Muscle of leg (tissue), 3 donors: ENCODE measurements at regions not wholly inside any gene's neighbourhood (a gene's known extent, or its start where the extent isn't known, plus 50 kb on each side); places are given as distances from the start of the nearest gene placed in this dataset.
"Not testable (repeated sequence)": the region's sequence is repeated elsewhere in the genome, so short reads cannot be mapped to it uniquely, and the experiment has no call there.

Experiments used
- DNase-seq: peaks from one replicate; pipeline ENCODE4 v3.0.0; 2013
- H3K27ac ChIP-seq: one replicate; pipeline ENCODE4 v1.5.1; 2013; ENCODE audit warnings: mild to moderate bottlenecking, low read length, control low read depth
- H3K27me3 ChIP-seq: one replicate; pipeline ENCODE4 v1.6.1; 2013; ENCODE audit warnings: low read length; ENCODE audit not compliant: control insufficient read depth, insufficient read depth
- H3K36me3 ChIP-seq: one replicate; pipeline ENCODE4 v1.6.1; 2013; ENCODE audit warnings: low read length; ENCODE audit not compliant: control insufficient read depth, insufficient read depth
- H3K4me1 ChIP-seq: one replicate; pipeline ENCODE4 v1.6.1; 2013; ENCODE audit warnings: low read length; ENCODE audit not compliant: control insufficient read depth, insufficient read depth
- H3K4me3 ChIP-seq: one replicate; pipeline ENCODE4 v1.5.1; 2013; ENCODE audit warnings: low read length, control low read depth
- H3K9me3 ChIP-seq: replicated peaks from 2 replicates; pipeline ENCODE4 v1.6.1; 2013; ENCODE audit warnings: low read depth, low read length; ENCODE audit not compliant: control insufficient read depth
- WGBS: methylation state at CpG from one replicate; pipeline ENCODE4 v1.1.5; 2013; ENCODE audit warnings: missing lambda C conversion rate; ENCODE audit not compliant: insufficient coverage; 5-methylcytosine and 5-hydroxymethylcytosine counted together

DNA sequence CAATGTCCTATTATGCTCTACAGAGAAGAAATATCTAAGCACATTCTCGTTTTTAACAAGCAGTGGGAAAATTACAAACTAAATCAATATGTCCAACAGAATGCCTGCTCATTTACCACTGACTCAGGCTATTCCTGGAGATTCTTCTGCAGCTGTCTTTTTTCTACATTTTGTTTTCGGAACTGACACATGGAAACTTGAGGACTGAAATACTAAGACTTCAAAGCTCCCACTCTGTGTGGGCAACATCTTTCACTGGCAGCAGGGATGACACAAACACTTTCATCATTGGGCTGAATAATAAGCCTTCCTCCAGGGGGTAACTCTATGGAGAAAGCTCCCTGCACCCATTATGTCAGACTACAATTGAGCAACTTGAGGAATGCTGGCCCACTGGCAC is 175.5 kb upstream of the NCAM2 start:
- H3K27me3 ChIP-seq, result no peaks in the 10 kb centered on the region
- WGBS, result 70% methylated on average over 1 of the region's 2 CpGs
- peak; percentile 5 for DNase-seq
- H3K36me3 ChIP-seq, result no peaks in the 10 kb centered on the region
- H3K27ac ChIP-seq, result no peak overlapping the region
- no peak overlapping the region for H3K4me3 ChIP-seq
- no peaks in the 10 kb centered on the region for H3K9me3 ChIP-seq
- no peaks in the 10 kb centered on the region for H3K4me1 ChIP-seq

DNA sequence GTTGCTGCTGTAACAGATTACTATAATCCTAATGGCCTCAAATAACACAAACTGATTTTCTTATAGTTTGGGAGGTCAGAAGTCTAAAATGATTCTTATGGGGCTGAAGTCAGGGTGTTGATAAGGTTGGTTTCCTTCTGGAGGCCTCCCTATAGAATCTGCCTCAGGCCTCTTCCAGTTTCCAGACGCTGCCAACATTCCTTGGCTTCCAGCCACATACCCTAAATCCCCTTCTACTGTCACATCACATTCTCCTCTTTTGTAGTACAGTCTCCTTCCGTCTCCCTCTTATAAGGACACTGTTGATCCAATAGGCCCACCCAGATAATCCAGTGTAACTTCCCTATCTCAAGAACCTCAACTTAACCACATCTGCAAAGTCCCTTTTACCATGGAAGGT is 145.3 kb upstream of the NCAM2 start:
- Histone ChIP-seq H3K4me1 (no peaks in the 10 kb centered on the region), H3K9me3 (no peaks in the 10 kb centered on the region), H3K27me3 (no peaks in the 10 kb centered on the region), H3K27ac (no peak overlapping the region), H3K36me3 (no peaks in the 10 kb centered on the region), H3K4me3 (no peak overlapping the region)
- WGBS, result 18% methylated on average over 2 of the region's 2 CpGs
- DNase-seq, result peak; percentile 9

DNA sequence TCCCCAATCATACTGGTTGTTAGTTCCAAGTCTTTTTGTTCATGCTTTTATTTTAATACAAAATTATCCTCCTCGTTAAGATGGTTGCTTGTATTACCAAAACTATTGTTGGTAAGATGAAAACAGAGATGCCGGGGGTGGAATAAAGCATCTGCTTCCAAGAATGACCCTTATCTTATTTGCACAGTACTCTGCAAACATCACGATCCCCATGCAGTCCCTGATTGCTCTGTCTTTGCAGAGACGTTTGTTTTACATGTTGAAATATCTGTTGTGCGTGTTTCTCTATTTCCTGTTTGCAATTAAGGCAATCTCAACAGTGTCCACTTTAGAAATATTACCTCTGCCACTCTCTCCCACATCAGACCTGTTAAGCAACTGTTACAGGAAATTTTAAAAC is 141.3 kb upstream of the NCAM2 start:
- H3K4me1 ChIP-seq, result no peaks in the 10 kb centered on the region
- no peaks in the 10 kb centered on the region for H3K36me3 ChIP-seq
- H3K9me3 ChIP-seq, result peaks cover 2% of the 10 kb centered on the region
- H3K27me3 ChIP-seq, result no peaks in the 10 kb centered on the region
- H3K4me3 ChIP-seq, result no peak overlapping the region
- DNase-seq, result no peak
- no CpG with 5 or more reads among the region's 5 CpGs for WGBS
- no peak overlapping the region for H3K27ac ChIP-seq

DNA sequence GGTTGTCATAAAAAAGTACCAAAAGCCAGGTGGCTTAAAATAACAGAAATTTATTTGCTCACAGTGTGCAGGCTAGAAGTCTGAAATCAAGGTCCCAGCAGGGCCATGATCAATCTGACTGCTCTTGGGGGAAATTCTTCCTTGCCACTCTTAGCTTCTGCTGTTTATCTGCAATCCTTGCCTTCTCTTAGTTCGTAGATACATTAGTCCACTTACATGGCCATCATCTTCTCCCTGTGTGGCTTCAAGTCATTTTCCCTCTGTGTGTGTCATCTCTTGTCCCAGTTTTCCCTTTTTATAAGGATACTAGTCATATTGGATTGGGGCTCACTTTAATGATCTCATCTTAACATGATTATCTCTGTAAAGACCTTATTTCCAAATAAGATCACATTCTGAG is 124.0 kb upstream of the NCAM2 start:
- Histone ChIP-seq H3K27ac (no peak overlapping the region), H3K27me3 (no peaks in the 10 kb centered on the region), H3K9me3 (no peaks in the 10 kb centered on the region), H3K4me1 (no peaks in the 10 kb centered on the region), H3K4me3 (no peak overlapping the region), H3K36me3 (no peaks in the 10 kb centered on the region)
- WGBS, result no CpG with 5 or more reads among the region's 1 CpG
- no peak for DNase-seq

DNA sequence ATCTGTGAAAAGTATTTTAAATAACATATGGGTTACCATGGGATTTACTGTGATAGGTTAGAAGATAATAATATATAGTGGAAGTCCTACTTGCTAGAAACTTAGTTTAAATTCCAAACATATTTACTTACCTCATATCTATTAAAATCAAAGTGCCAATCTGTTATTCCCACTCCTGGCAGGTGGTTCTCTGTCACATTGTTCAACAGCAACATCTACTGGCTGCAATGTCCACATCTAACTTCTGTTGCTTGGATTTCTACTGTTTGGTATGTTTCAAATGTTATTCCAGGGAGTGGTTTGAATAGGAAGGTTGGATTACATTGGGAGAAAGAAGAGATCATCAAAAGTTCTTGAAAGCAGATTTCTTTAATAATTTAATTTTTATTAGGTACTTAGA is 122.5 kb upstream of the NCAM2 start:
- no peak overlapping the region for H3K27ac ChIP-seq
- H3K9me3 ChIP-seq, result no peaks in the 10 kb centered on the region
- no peak for DNase-seq
- no peaks in the 10 kb centered on the region for H3K36me3 ChIP-seq
- H3K4me1 ChIP-seq, result no peaks in the 10 kb centered on the region
- no peak overlapping the region for H3K4me3 ChIP-seq
- no peaks in the 10 kb centered on the region for H3K27me3 ChIP-seq

DNA sequence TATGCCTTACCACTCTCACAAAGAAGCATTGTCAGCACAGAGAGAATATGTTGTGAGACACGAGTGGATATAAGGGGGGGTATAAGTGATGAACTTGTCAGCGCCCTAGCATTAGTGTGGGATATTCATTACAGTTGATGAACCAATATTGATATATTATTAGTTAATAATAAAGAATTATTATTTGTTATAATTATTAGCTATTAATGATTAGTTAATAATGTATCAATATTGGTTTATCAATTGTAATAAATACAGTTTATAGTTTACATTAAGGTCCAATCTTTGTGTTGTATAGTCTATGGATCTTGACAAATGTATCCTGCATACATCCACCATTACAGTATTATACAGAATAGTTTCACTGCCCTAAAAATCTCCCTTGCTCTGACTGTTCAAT is 120.2 kb upstream of the NCAM2 start:
- no peak overlapping the region for H3K27ac ChIP-seq
- no peaks in the 10 kb centered on the region for H3K36me3 ChIP-seq
- DNase-seq, result no peak
- no peak overlapping the region for H3K4me3 ChIP-seq
- H3K9me3 ChIP-seq, result no peaks in the 10 kb centered on the region
- WGBS, result no CpG with 5 or more reads among the region's 2 CpGs
- no peaks in the 10 kb centered on the region for H3K27me3 ChIP-seq
- no peaks in the 10 kb centered on the region for H3K4me1 ChIP-seq

DNA sequence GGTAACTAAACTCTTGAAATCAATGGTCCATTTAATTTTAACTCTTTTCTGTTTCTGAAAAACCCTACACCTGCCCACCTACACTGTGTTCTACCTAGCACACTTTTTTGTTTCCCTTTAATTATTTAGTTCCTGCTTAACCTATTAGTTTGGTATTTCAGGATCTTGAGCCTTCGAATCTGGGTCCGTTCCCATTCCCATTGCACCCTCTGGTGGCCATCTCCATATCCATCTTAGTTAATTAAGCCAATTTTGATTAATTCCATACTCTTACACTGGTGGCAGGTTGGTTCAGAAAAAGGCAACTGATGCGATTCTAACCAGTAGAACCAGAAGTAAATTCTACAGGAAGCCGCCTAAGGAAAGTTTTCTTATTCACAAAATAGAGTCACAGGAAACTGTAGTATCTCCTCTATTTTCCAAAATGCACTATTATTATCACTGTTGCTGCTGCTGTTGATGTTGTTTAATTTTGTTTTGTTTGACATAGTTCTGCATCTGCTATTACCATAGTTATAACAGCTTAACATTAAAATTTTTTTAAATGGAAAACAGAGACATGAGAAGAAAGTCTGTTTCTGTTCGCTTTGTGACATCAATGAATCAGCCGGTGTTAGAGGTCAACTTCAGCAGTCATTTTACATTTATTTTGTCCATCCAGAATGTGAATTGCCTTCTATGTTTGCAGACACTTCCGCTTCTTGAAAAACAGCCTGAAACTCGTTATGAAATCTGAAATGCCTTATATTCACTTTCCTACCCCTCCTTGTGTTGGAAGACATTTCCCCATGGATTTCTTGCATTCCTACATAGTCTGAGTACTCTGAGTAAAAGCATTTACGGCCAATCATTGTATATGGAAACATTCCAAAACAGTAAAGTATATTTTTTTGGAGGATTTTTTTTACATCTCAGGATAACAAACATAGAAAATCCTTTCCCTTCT is 115.5 kb upstream of the NCAM2 start:
- Histone ChIP-seq H3K36me3 (no peaks in the 10 kb centered on the region), H3K4me3 (no peak overlapping the region), H3K9me3 (no peaks in the 10 kb centered on the region), H3K4me1 (no peaks in the 10 kb centered on the region), H3K27me3 (no peaks in the 10 kb centered on the region), H3K27ac (peak overlapping the region; percentile 33)
- WGBS, result 14% methylated on average over 2 of the region's 9 CpGs
- peak; percentile 89 for DNase-seq

DNA sequence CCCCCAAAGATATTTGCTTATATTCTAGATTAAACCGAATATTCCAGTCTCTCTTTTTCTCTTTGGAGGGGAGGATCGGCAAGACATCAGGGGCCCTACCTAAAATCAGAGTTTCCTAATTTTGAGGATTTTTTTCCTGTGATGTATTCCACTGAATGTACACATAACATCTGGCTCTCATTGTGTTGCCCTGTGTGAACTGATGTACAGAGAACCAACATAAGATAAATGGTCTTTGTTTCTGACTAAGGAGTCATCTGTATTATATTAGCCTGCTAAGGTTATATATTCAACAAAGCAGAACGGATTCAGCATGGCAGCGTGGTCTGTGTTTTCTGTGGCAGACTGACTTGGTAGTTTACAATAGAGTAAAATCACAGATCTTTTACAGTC is 114.8 kb upstream of the NCAM2 start:
- no peak overlapping the region for H3K4me3 ChIP-seq
- H3K9me3 ChIP-seq, result no peaks in the 10 kb centered on the region
- DNase-seq, result no peak
- whole genome bisulfite sequencing, result no CpG with 5 or more reads among the region's 4 CpGs
- peak overlapping the region; percentile 15 for H3K27ac ChIP-seq
- H3K27me3 ChIP-seq, result no peaks in the 10 kb centered on the region
- no peaks in the 10 kb centered on the region for H3K36me3 ChIP-seq
- no peaks in the 10 kb centered on the region for H3K4me1 ChIP-seq

DNA sequence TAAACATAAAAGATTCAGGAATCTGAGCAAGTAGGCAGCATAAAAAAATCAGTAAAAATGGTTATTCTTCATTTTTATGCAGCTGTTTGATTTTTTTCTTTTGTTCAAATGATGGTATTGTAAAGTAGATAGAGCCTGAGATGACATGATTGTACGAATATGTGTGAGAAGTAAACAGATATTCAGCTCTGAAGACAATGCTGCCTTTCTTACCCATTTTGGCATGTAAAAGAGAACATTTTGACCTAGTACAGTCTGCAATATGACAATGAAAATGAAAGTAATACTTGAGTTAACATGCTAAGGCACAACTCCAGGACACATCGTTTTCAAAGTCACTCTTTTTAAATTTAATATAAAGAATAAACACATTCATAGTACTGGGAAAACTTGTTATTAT is 95.7 kb upstream of the NCAM2 start:
- 60% methylated on average over 1 of the region's 2 CpGs for WGBS
- H3K27ac ChIP-seq, result no peak overlapping the region
- no peaks in the 10 kb centered on the region for H3K27me3 ChIP-seq
- H3K4me3 ChIP-seq, result no peak overlapping the region
- no peaks in the 10 kb centered on the region for H3K36me3 ChIP-seq
- no peaks in the 10 kb centered on the region for H3K4me1 ChIP-seq
- no peaks in the 10 kb centered on the region for H3K9me3 ChIP-seq
- peak; percentile 40 for DNase-seq

DNA sequence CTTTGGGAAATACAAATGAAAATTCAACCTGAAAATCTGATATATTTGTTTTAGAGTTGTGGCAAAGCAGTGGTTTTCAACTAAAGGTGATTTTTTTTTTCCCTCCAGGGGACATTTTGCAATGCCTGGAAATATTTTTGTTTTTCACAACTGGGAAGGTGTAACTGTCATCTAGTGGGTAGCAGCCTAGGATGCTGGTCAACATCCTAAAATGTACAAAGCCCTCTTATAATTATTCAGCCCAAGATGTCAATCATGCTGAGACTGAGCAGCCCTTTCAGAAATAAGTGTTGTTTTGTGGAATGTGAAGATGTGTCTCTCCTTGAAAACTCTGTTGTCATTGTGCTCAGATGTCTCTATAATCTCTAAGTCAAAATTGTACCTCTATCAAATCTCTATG is 95.2 kb upstream of the NCAM2 start:
- Histone ChIP-seq H3K4me1 (no peaks in the 10 kb centered on the region), H3K4me3 (no peak overlapping the region), H3K36me3 (no peaks in the 10 kb centered on the region), H3K9me3 (no peaks in the 10 kb centered on the region), H3K27ac (no peak overlapping the region), H3K27me3 (no peaks in the 10 kb centered on the region)
- no peak for DNase-seq

DNA sequence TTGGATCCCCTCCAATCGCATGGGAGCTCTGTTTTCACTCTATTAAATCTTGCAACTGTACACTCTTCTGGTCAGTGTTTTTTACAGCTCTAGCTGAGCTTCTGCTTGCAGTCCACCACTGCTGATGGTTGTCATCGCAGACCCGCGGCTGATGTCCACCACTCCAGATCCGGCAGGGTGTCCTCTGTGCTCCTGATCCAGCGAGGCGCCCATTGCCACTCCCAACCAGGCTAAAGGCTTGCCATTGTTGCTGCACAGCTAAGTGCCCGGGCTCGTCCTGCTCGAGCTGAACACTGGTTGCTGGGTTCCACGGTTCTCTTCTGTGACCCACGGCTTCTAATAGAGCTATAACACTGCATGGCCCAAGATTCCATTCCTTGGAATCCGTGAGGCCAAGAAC is 70.7 kb upstream of the NCAM2 start:
- not testable (repeated sequence) for H3K4me1 ChIP-seq, H3K27me3 ChIP-seq, H3K4me3 ChIP-seq, H3K36me3 ChIP-seq, H3K9me3 ChIP-seq, DNase-seq, H3K27ac ChIP-seq
- 87% methylated on average over 13 of the region's 13 CpGs for WGBS
